C1 segment of cervical spinal cord (tissue), 14 donors: ENCODE measurements at regions not wholly inside any gene's neighbourhood (a gene's known extent, or its start where the extent isn't known, plus 50 kb on each side); places are given as distances from the start of the nearest gene placed in this dataset.
A peak's percentile ranks its signal among the peaks of the same experiment; 100 is the strongest.
"Not testable (repeated sequence)": the region's sequence is repeated elsewhere in the genome, so short reads cannot be mapped to it uniquely, and the experiment has no call there.

ENCODE experiments used
- DNase-seq, 14 donors: peaks; one replicate each; lab custom pipeline; 2025; lab: John Stamatoyannopoulos, UW

- DNase-seq: no peak
Observed at GRCh38 chrX:140164391-140164790, 199.1 kb upstream of the CXorf66 start.

- no peak for DNase-seq
Observed at GRCh38 chrX:140163371-140164159, 198.2 kb upstream of the CXorf66 start.

- DNase-seq: no peak
Observed at GRCh38 chrX:140157611-140158010, 192.3 kb upstream of the CXorf66 start.

GRCh38 chrX:140157143-140157542, 191.8 kb upstream of the CXorf66 start:
- no peak for DNase-seq

GRCh38 chrX:140151316-140151715, 186.0 kb upstream of the CXorf66 start:
- no peak for DNase-seq

- DNase-seq: no peak
Observed at GRCh38 chrX:140149761-140150160, 184.4 kb upstream of the CXorf66 start.

GRCh38 chrX:140141444-140142029, 176.2 kb upstream of the CXorf66 start:
- peak in 3 of 14 donors; percentile 0 to 6 (median 6) for DNase-seq

GRCh38 chrX:140138492-140138891, 173.2 kb upstream of the CXorf66 start:
- DNase-seq: not testable (repeated sequence)

GRCh38 chrX:140138065-140138464, 172.7 kb upstream of the CXorf66 start:
- DNase-seq: not testable (repeated sequence)

GRCh38 chrX:140132937-140133336, 167.6 kb upstream of the CXorf66 start:
- no peak for DNase-seq

- no peak for DNase-seq
Observed at GRCh38 chrX:140123446-140123845, 158.1 kb upstream of the CXorf66 start.

GRCh38 chrX:140114059-140114458, 148.7 kb upstream of the CXorf66 start:
- not testable (repeated sequence) for DNase-seq

GRCh38 chrX:140110081-140110650, 144.8 kb upstream of the CXorf66 start:
- DNase-seq: no peak

GRCh38 chrX:140104760-140105159, 139.4 kb upstream of the CXorf66 start:
- no peak for DNase-seq

GRCh38 chrX:140099221-140099620, 133.9 kb upstream of the CXorf66 start:
- DNase-seq: no peak

GRCh38 chrX:140092121-140092520, 126.8 kb upstream of the CXorf66 start:
- DNase-seq: no peak

GRCh38 chrX:140091125-140091886, 126.0 kb upstream of the CXorf66 start:
- DNase-seq: peak in 4 of 14 donors; percentile 4 to 31 (median 11)

- DNase-seq: no peak
Observed at GRCh38 chrX:140090800-140091124, 125.4 kb upstream of the CXorf66 start.

- DNase-seq: no peak
Observed at GRCh38 chrX:140088438-140088837, 123.1 kb upstream of the CXorf66 start.

GRCh38 chrX:140087875-140088274, 122.6 kb upstream of the CXorf66 start:
- DNase-seq: no peak

GRCh38 chrX:140086691-140087090, 121.4 kb upstream of the CXorf66 start:
- no peak for DNase-seq

- not testable (repeated sequence) for DNase-seq
Observed at GRCh38 chrX:140074851-140075250, 109.5 kb upstream of the CXorf66 start.
